ENCODE measurements at regions not wholly inside any gene's neighbourhood (a gene's known extent, or its start where the extent isn't known, plus 50 kb on each side); places are given as distances from the start of the nearest gene placed in this dataset.

- Histone ChIP-seq H3K27me3 (replicated peaks; ENCODE audit: control insufficient read depth, insufficient read depth, low read length) (no peaks in the 10 kb centered on the region), H3K36me3 (ENCODE audit: control insufficient read depth, insufficient read depth, low read length) (no peaks in the 10 kb centered on the region), H3K4me3 (replicated peaks; ENCODE audit: low read depth, low read length) (no peak overlapping the region)
- DNase-seq (ENCODE audit: extremely low read depth, insufficient read length): no peak
- TF ChIP-seq, protein P1, sequence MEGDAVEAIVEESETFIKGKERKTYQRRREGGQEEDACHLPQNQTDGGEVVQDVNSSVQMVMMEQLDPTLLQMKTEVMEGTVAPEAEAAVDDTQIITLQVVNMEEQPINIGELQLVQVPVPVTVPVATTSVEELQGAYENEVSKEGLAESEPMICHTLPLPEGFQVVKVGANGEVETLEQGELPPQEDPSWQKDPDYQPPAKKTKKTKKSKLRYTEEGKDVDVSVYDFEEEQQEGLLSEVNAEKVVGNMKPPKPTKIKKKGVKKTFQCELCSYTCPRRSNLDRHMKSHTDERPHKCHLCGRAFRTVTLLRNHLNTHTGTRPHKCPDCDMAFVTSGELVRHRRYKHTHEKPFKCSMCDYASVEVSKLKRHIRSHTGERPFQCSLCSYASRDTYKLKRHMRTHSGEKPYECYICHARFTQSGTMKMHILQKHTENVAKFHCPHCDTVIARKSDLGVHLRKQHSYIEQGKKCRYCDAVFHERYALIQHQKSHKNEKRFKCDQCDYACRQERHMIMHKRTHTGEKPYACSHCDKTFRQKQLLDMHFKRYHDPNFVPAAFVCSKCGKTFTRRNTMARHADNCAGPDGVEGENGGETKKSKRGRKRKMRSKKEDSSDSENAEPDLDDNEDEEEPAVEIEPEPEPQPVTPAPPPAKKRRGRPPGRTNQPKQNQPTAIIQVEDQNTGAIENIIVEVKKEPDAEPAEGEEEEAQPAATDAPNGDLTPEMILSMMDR (IDR thresholded peaks at IDR 0.05; ENCODE audit: insufficient read depth, low read length, poor library complexity, severe bottlenecking): no peak
Measured at GRCh38 chr10:128689667-128690066, 563.4 kb upstream of the MKI67 start.

DNA sequence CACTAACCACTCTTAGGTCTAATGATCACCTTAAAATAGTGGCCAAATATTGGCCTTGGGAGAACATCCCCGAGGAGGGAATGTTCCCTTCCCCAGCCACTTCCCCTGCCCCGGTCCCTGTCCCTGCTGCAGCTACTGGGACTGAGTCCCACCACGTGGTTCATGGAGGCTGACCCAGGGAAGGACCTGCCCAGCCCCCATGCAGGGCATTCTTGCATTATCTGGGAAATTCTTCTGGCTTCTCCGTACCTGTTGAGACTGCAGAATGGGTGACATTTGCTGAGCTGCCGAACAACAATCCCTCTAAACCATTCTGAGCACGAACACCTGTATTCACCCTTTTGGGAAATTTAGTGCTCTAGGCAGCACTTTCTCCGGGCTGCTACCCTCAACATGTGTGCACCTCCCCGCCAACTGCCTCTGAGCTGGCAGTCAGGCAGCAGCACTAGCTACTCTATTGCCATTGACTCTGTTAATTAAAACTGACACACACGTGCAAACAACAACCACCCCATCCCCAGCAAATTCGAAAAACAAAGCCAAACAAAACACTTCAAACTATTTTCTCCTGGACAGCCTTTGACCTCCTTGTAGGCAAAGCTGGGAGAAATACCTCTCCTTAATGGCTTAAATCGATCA is 567.4 kb upstream of the MKI67 start:
- DNase-seq (ENCODE audit: extremely low read depth, insufficient read length): no peak
- TF ChIP-seq, protein P1 (IDR thresholded peaks at IDR 0.05; ENCODE audit: insufficient read depth, low read length, poor library complexity, severe bottlenecking): no peak
- Histone ChIP-seq H3K27me3 (replicated peaks; ENCODE audit: control insufficient read depth, insufficient read depth, low read length) (no peaks in the 10 kb centered on the region), H3K36me3 (ENCODE audit: control insufficient read depth, insufficient read depth, low read length) (no peaks in the 10 kb centered on the region), H3K4me3 (replicated peaks; ENCODE audit: low read depth, low read length) (no peak overlapping the region)

DNA sequence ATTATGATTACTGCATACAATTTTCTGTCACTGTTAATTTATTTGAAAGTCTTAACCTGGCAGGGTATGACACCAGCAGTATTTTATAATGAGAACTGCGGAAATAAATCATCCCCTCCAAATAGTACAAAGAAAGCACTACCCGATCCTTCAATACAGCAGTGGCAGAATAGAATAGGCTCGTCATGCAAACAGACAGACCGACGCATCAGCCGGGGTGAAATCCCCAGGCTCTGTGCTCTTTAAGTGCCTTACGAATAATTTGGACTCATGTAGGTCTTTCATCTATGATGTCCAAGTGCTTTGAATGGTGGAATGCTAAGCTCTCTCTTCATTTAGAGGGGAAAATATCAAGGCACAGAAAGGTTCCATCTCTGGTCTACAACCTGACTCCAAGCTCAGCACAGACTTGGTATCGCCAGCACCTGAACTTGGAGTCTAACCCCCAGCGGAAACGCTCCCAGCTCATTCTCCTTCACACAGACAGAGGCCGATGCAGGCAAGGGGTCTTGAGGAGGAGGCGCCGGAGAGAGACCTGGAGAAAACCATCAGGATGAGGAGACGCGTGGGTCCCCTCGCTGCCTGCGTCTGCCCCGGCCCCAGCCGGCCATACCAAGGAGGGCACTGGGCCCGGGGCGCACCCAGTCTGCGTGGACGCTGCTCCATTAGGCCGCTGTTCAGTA is 568.1 kb upstream of the MKI67 start:
- Histone ChIP-seq H3K27me3 (replicated peaks; ENCODE audit: control insufficient read depth, insufficient read depth, low read length) (no peaks in the 10 kb centered on the region), H3K36me3 (ENCODE audit: control insufficient read depth, insufficient read depth, low read length) (no peaks in the 10 kb centered on the region), H3K4me3 (replicated peaks; ENCODE audit: low read depth, low read length) (no peak overlapping the region)
- TF ChIP-seq, protein P1 (IDR thresholded peaks at IDR 0.05; ENCODE audit: insufficient read depth, low read length, poor library complexity, severe bottlenecking): no peak
- no peak for DNase-seq (ENCODE audit: extremely low read depth, insufficient read length)

- TF ChIP-seq, protein P1 (IDR thresholded peaks at IDR 0.05; ENCODE audit: insufficient read depth, low read length, poor library complexity, severe bottlenecking): no peak
- Histone ChIP-seq H3K4me3 (replicated peaks; ENCODE audit: low read depth, low read length) (no peak overlapping the region), H3K36me3 (ENCODE audit: control insufficient read depth, insufficient read depth, low read length) (no peaks in the 10 kb centered on the region), H3K27me3 (replicated peaks; ENCODE audit: control insufficient read depth, insufficient read depth, low read length) (no peaks in the 10 kb centered on the region)
- no peak for DNase-seq (ENCODE audit: extremely low read depth, insufficient read length)
Measured at GRCh38 chr10:128694851-128695725, 568.9 kb upstream of the MKI67 start.

- Histone ChIP-seq H3K36me3 (ENCODE audit: control insufficient read depth, insufficient read depth, low read length) (no peaks in the 10 kb centered on the region), H3K27me3 (replicated peaks; ENCODE audit: control insufficient read depth, insufficient read depth, low read length) (no peaks in the 10 kb centered on the region), H3K4me3 (replicated peaks; ENCODE audit: low read depth, low read length) (no peak overlapping the region)
- DNase-seq (ENCODE audit: extremely low read depth, insufficient read length): no peak
- TF ChIP-seq, protein P1 (IDR thresholded peaks at IDR 0.05; ENCODE audit: insufficient read depth, low read length, poor library complexity, severe bottlenecking): no peak
Measured at GRCh38 chr10:128695931-128696330, 569.7 kb upstream of the MKI67 start.

Data from GM06990 (cell line).